IMR-90 (cell line): ENCODE measurements at regions not wholly inside any gene's neighbourhood (a gene's known extent, or its start where the extent isn't known, plus 50 kb on each side); places are given as distances from the start of the nearest gene placed in this dataset.

Source experiments
- ATAC-seq: fragments of 200-7000 bp; cut with Tn5 transposase; 2 replicates; pipeline ENCODE4 v1.9.1; 2020; ENCODE audit warnings: low read depth, mild to moderate bottlenecking, moderate library complexity
- BruUV-seq: library from RNA; stranded (reverse); fragments of 400-500 nt; replicated peaks from 2 replicates; lab custom pipeline; 2021; lab: Mats Ljungman, UMichigan
- CTCF ChIA-PET: fragments of 300-600 bp; formaldehyde crosslinking; extraction: SDS; loops from one replicate; lab custom pipeline; 2021; ENCODE audit warnings: antibody characterized with exemption; lab: Yijun Ruan, JAX
- POLR2A ChIA-PET: fragments of 300-600 bp; sonication (Branson Sonifier 250); formaldehyde crosslinking; loops from one replicate; lab custom pipeline; 2022; ENCODE audit warnings: antibody characterized with exemption; ENCODE audit not compliant: unreplicated experiment; lab: Charles Lee
- DNase-seq: peaks from one replicate; pipeline ENCODE4 v3.0.0; 2013
- H2AFZ ChIP-seq: replicated peaks from 2 replicates; pipeline ENCODE3; 2013; ENCODE audit warnings: low read length, mild to moderate bottlenecking; ENCODE audit not compliant: poor library complexity
- H2AK5ac ChIP-seq: 2 replicates; pipeline ENCODE4 v1.6.1; 2013; ENCODE audit warnings: low read depth, low read length, inconsistent platforms
- H2AK9ac ChIP-seq: replicated peaks from 2 replicates; pipeline ENCODE3; 2013; ENCODE audit warnings: mild to moderate bottlenecking, low read depth, low read length, moderate library complexity; ENCODE audit not compliant: poor library complexity
- H2BK120ac ChIP-seq: 2 replicates; pipeline ENCODE4 v1.6.1; 2013; ENCODE audit warnings: low read depth, low read length, inconsistent platforms
- H2BK15ac ChIP-seq: 3 replicates; pipeline ENCODE4 v1.6.1; 2013; ENCODE audit warnings: low read depth, low read length, inconsistent platforms
- H2BK20ac ChIP-seq: 2 replicates; pipeline ENCODE4 v1.6.1; 2013; ENCODE audit warnings: low read depth, mild to moderate bottlenecking, inconsistent platforms, low read length, moderate library complexity
- H2BK5ac ChIP-seq: 2 replicates; pipeline ENCODE4 v1.6.1; 2013; ENCODE audit warnings: mild to moderate bottlenecking, low read depth, low read length, inconsistent platforms; ENCODE audit not compliant: poor library complexity, severe bottlenecking
- H3K14ac ChIP-seq: replicated peaks from 2 replicates; pipeline ENCODE4 v1.6.1; 2013; ENCODE audit warnings: low read depth, low read length, inconsistent platforms
- H3K18ac ChIP-seq: 2 replicates; pipeline ENCODE4 v1.6.1; 2013; ENCODE audit warnings: low read depth, low read length, control low read depth
- H3K23ac ChIP-seq: 2 replicates; pipeline ENCODE4 v1.6.1; 2013; ENCODE audit warnings: low read depth, low read length, inconsistent platforms
- H3K27ac ChIP-seq: 2 replicates; pipeline ENCODE4 v1.5.1; 2013; ENCODE audit warnings: mild to moderate bottlenecking, control low read depth, low read length; ENCODE audit not compliant: insufficient read depth
- H3K27me3 ChIP-seq: 2 replicates; pipeline ENCODE4 v1.6.1; 2013; ENCODE audit warnings: low read length; ENCODE audit not compliant: control insufficient read depth, insufficient read depth
- H3K36me3 ChIP-seq: 2 replicates; pipeline ENCODE4 v1.6.1; 2013; ENCODE audit warnings: low read length, mixed read lengths; ENCODE audit not compliant: control insufficient read depth, insufficient read depth
- H3K4ac ChIP-seq: 2 replicates; pipeline ENCODE4 v1.6.1; 2013; ENCODE audit warnings: low read depth, low read length, inconsistent platforms
- H3K4me1 ChIP-seq: 2 replicates; pipeline ENCODE4 v1.6.1; 2013; ENCODE audit warnings: low read length, mixed read lengths; ENCODE audit not compliant: control insufficient read depth, insufficient read depth
- H3K4me2 ChIP-seq: 2 replicates; pipeline ENCODE4 v1.6.1; 2013; ENCODE audit warnings: low read depth, mild to moderate bottlenecking, control low read depth, low read length, moderate library complexity
- H3K4me3 ChIP-seq: 2 replicates; pipeline ENCODE4 v1.5.1; 2013; ENCODE audit warnings: low read depth, mild to moderate bottlenecking, control low read depth, low read length, moderate library complexity; ENCODE audit not compliant: insufficient read depth
- H3K56ac ChIP-seq: 2 replicates; pipeline ENCODE4 v1.6.1; 2013; ENCODE audit warnings: low read length, inconsistent platforms; ENCODE audit not compliant: insufficient read depth; ENCODE audit errors: extremely low read depth
- H3K79me1 ChIP-seq, 2 experiments: 2 replicates each; pipeline ENCODE4 v1.6.1; 2013; ENCODE audit warnings: low read length in 2 of 2, inconsistent platforms in 1 of 2, low read depth in 1 of 2
- H3K9ac ChIP-seq: 2 replicates; pipeline ENCODE4 v1.6.1; 2013; ENCODE audit warnings: low read depth, low read length, control low read depth
- H3K9me1 ChIP-seq: 2 replicates; pipeline ENCODE4 v1.6.1; 2013; ENCODE audit warnings: low read length, inconsistent platforms; ENCODE audit not compliant: insufficient read depth
- H3K9me3 ChIP-seq: 2 replicates; pipeline ENCODE4 v1.6.1; 2013; ENCODE audit warnings: low read length; ENCODE audit not compliant: control insufficient read depth, insufficient read depth
- H4K20me1 ChIP-seq: 2 replicates; pipeline ENCODE4 v1.6.1; 2013; ENCODE audit warnings: low read length, inconsistent platforms; ENCODE audit not compliant: insufficient read depth
- H4K5ac ChIP-seq: 2 replicates; pipeline ENCODE4 v1.6.1; 2013; ENCODE audit warnings: mild to moderate bottlenecking, low read depth, low read length, control low read depth
- H4K8ac ChIP-seq, 2 experiments: 2 replicates each; pipeline ENCODE4 v1.6.1; 2013; ENCODE audit warnings: low read depth in 2 of 2, low read length in 2 of 2, control low read depth in 1 of 2, inconsistent platforms in 1 of 2
- H4K91ac ChIP-seq: 2 replicates; pipeline ENCODE4 v1.6.1; 2013; ENCODE audit warnings: low read depth, low read length, inconsistent platforms; ENCODE audit not compliant: insufficient read depth
- BHLHE40 ChIP-seq: fragments of 150-350 bp; IDR thresholded peaks from 2 replicates; pipeline ENCODE4 v1.6.1; 2016; ENCODE audit warnings: mild to moderate bottlenecking, low read depth, low read length
- CEBPB ChIP-seq: IDR thresholded peaks from 2 replicates; pipeline ENCODE4 v1.6.1; 2012; ENCODE audit warnings: low read depth, low read length, improper control_type of control experiment
- MAFK ChIP-seq: IDR thresholded peaks from 2 replicates; pipeline ENCODE4 v1.6.1; 2012; ENCODE audit warnings: low read depth, low read length, improper control_type of control experiment
- MAZ ChIP-seq: IDR thresholded peaks from 2 replicates; pipeline ENCODE4 v1.6.1; 2012; ENCODE audit warnings: low read depth, mild to moderate bottlenecking, low read length, improper control_type of control experiment, moderate library complexity, borderline replicate concordance
- POLR2A ChIP-seq: IDR thresholded peaks from 2 replicates; pipeline ENCODE4 v1.6.1; 2012; ENCODE audit warnings: mild to moderate bottlenecking, low read depth, low read length
- RCOR1 ChIP-seq: IDR thresholded peaks from 2 replicates; pipeline ENCODE4 v1.6.1; 2012; ENCODE audit warnings: mild to moderate bottlenecking, low read length, improper control_type of control experiment; ENCODE audit not compliant: insufficient replicate concordance
- WGBS, 2 experiments: methylation state at CpG; one replicate each; pipeline versions ENCODE4 v1.1.5 to v1.1.7; 2013; ENCODE audit warnings: missing lambda C conversion rate in 2 of 2; ENCODE audit not compliant: insufficient read length in 1 of 2; ENCODE audit errors: extremely low coverage in 2 of 2; 5-methylcytosine and 5-hydroxymethylcytosine counted together
- dilution Hi-C: fragments of 300-500 bp; cut with HindIII; formaldehyde crosslinking; loops from one replicate; pipeline ENCODE4 v1.14.3; 2018; ENCODE audit warnings: low sequenced_read_pairs; ENCODE audit not compliant: unreplicated experiment
- in situ Hi-C: fragments of 300-500 bp; cut with MboI; formaldehyde crosslinking; loops from 3 replicates; pipeline ENCODE4 v1.14.3; 2019; ENCODE audit warnings: low sequenced_read_pairs, inconsistent platforms, mixed read lengths
- intact Hi-C: fragments of 100-400 bp; cut with micrococcal nuclease; formaldehyde crosslinking; loops from 2 replicates; pipeline ENCODE4 v1.10.0; 2022
- TF ChIP-seq, protein P1 (sequence below): conservative IDR thresholded peaks from 2 replicates; pipeline ENCODE4 v1.5.1; 2012; ENCODE audit warnings: mild to moderate bottlenecking, low read depth, low read length, improper control_type of control experiment
- TF ChIP-seq, protein P2 (sequence below): fragments of 150-350 bp; IDR thresholded peaks from 2 replicates; pipeline ENCODE4 v1.6.1; 2016; ENCODE audit warnings: low read depth, mild to moderate bottlenecking, low read length, moderate library complexity, borderline replicate concordance
- TF ChIP-seq, protein P3 (sequence below): fragments of 150-350 bp; IDR thresholded peaks from 2 replicates; pipeline ENCODE4 v1.6.1; 2017; ENCODE audit warnings: mild to moderate bottlenecking, antibody characterized with exemption, low read length, low read depth

DNA sequence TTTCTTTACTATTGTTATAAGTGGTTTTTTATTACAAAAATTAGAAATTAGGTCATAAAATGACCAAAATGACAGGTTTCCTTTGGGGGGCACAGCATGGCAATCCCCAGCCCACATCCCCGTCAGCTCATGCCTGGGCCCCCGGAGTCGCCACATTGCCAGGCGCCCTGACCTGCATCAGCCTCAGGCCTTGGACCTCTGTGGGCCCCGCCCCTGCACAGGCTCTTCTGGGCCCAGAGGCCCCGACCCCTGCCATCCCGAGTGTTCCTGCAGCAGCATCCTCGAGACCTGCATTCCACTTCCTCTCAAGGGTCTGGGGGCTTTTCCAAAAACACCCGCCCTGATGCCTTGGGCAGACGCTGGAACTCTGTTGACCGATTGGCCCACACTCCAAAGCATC lies 391.1 kb upstream of the MGMT start:
- CTCF ChIA-PET, result no interaction called here
- H4K91ac ChIP-seq, result no peak overlapping the region
- no peaks in the 10 kb centered on the region for H3K79me1 ChIP-seq
- no peak for ATAC-seq
- BruUV-seq, result no TSS peak
- no peak overlapping the region for H3K23ac ChIP-seq
- H3K27me3 ChIP-seq, result no peaks in the 10 kb centered on the region
- no peak overlapping the region for H2BK15ac ChIP-seq
- no peak overlapping the region for H4K8ac ChIP-seq
- POLR2A ChIA-PET, result no interaction called here
- no CpG with 5 or more reads among the region's 11 CpGs for WGBS, 2 experiments
- no peak overlapping the region for H3K18ac ChIP-seq
- no peak overlapping the region for H3K9ac ChIP-seq
- no peaks in the 10 kb centered on the region for H3K9me1 ChIP-seq
- H3K14ac ChIP-seq, result no peak overlapping the region
- no peak overlapping the region for H3K56ac ChIP-seq
- no peak overlapping the region for H2BK5ac ChIP-seq
- TF ChIP-seq, protein P1, sequence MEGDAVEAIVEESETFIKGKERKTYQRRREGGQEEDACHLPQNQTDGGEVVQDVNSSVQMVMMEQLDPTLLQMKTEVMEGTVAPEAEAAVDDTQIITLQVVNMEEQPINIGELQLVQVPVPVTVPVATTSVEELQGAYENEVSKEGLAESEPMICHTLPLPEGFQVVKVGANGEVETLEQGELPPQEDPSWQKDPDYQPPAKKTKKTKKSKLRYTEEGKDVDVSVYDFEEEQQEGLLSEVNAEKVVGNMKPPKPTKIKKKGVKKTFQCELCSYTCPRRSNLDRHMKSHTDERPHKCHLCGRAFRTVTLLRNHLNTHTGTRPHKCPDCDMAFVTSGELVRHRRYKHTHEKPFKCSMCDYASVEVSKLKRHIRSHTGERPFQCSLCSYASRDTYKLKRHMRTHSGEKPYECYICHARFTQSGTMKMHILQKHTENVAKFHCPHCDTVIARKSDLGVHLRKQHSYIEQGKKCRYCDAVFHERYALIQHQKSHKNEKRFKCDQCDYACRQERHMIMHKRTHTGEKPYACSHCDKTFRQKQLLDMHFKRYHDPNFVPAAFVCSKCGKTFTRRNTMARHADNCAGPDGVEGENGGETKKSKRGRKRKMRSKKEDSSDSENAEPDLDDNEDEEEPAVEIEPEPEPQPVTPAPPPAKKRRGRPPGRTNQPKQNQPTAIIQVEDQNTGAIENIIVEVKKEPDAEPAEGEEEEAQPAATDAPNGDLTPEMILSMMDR, result no peak
- TF ChIP-seq, protein P2, sequence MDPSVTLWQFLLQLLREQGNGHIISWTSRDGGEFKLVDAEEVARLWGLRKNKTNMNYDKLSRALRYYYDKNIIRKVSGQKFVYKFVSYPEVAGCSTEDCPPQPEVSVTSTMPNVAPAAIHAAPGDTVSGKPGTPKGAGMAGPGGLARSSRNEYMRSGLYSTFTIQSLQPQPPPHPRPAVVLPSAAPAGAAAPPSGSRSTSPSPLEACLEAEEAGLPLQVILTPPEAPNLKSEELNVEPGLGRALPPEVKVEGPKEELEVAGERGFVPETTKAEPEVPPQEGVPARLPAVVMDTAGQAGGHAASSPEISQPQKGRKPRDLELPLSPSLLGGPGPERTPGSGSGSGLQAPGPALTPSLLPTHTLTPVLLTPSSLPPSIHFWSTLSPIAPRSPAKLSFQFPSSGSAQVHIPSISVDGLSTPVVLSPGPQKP, result no peak
- TF ChIP-seq BHLHE40, result no peak
- TF ChIP-seq RCOR1, result no peak
- TF ChIP-seq, protein P3, sequence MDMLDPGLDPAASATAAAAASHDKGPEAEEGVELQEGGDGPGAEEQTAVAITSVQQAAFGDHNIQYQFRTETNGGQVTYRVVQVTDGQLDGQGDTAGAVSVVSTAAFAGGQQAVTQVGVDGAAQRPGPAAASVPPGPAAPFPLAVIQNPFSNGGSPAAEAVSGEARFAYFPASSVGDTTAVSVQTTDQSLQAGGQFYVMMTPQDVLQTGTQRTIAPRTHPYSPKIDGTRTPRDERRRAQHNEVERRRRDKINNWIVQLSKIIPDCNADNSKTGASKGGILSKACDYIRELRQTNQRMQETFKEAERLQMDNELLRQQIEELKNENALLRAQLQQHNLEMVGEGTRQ, result no peak
- no peak for TF ChIP-seq POLR2A
- no peak for TF ChIP-seq MAZ
- no peak for TF ChIP-seq CEBPB
- TF ChIP-seq MAFK, result no peak
- no peaks in the 10 kb centered on the region for H4K20me1 ChIP-seq
- H2AK9ac ChIP-seq, result no peak overlapping the region
- no peaks in the 10 kb centered on the region for H3K4me1 ChIP-seq
- H2AFZ ChIP-seq, result no peak overlapping the region
- no peak overlapping the region for H3K4me2 ChIP-seq
- in situ Hi-C loops, result no loop called here
- intact Hi-C loops, result no loop called here
- peaks cover 7% of the 10 kb centered on the region; the same call in 1 of the 2 replicates for H3K9me3 ChIP-seq
- H2BK120ac ChIP-seq, result no peak overlapping the region
- no peak overlapping the region for H3K27ac ChIP-seq
- H2AK5ac ChIP-seq, result no peak overlapping the region
- no peak overlapping the region for H2BK20ac ChIP-seq
- H4K5ac ChIP-seq, result no peak overlapping the region
- dilution Hi-C loops, result no loop called here
- H3K4ac ChIP-seq, result no peak overlapping the region
- no peak for DNase-seq
- no peak overlapping the region for H3K4me3 ChIP-seq
- no peaks in the 10 kb centered on the region for H3K36me3 ChIP-seq
